PC-9 (cell line): ENCODE measurements at regions not wholly inside any gene's neighbourhood (a gene's known extent, or its start where the extent isn't known, plus 50 kb on each side); places are given as distances from the start of the nearest gene placed in this dataset.

Experiments used
- BruUV-seq: library from RNA; stranded (reverse); fragments of 400-500 nt; replicated peaks from 2 replicates; lab custom pipeline; 2021; lab: Mats Ljungman, UMichigan
- CTCF ChIA-PET: fragments of 300-600 bp; sonication (Branson Sonifier 250); formaldehyde crosslinking; loops from one replicate; lab custom pipeline; 2022; ENCODE audit warnings: antibody characterized with exemption; lab: Charles Lee
- POLR2A ChIA-PET: fragments of 300-600 bp; sonication (Branson Sonifier 250); formaldehyde crosslinking; loops from one replicate; lab custom pipeline; 2022; ENCODE audit warnings: antibody characterized with exemption; ENCODE audit not compliant: unreplicated experiment; lab: Charles Lee
- DNase-seq, 2 experiments: peaks; one replicate each; pipeline versions ENCODE4 v3.0.0 to v3.0.0-alpha.2; 2015 to 2022; ENCODE audit warnings: mixed read lengths in 1 of 2
- H2AFZ ChIP-seq: fragments of 200-600 bp; sonication (generic); 2 replicates; pipeline ENCODE4 v1.8.1; 2017; ENCODE audit warnings: antibody characterized with exemption
- H3F3A ChIP-seq: fragments of 200-600 bp; sonication (generic); 2 replicates; pipeline ENCODE4 v1.8.1; 2017; ENCODE audit warnings: antibody characterized with exemption, mild to moderate bottlenecking, low read depth; ENCODE audit not compliant: insufficient read depth
- H3K27ac ChIP-seq: fragments of 200-600 bp; sonication (generic); 2 replicates; pipeline ENCODE4 v1.6.1; 2016; ENCODE audit warnings: mixed run types
- H3K27me3 ChIP-seq: fragments of 200-600 bp; sonication (generic); 2 replicates; pipeline ENCODE4 v1.6.1; 2016; ENCODE audit warnings: low read depth, mixed run types; ENCODE audit not compliant: insufficient read depth
- H3K36me3 ChIP-seq: fragments of 200-600 bp; sonication (generic); 2 replicates; pipeline ENCODE4 v1.6.1; 2016; ENCODE audit warnings: low read depth, mixed run types
- H3K4me1 ChIP-seq: fragments of 200-600 bp; sonication (generic); replicated peaks from 2 replicates; pipeline ENCODE4 v1.6.1; 2016; ENCODE audit warnings: mixed run types; ENCODE audit not compliant: insufficient read depth
- H3K4me2 ChIP-seq: fragments of 200-600 bp; sonication (generic); 2 replicates; pipeline ENCODE4 v1.6.1; 2017; ENCODE audit warnings: mixed run types
- H3K4me3 ChIP-seq: fragments of 200-600 bp; sonication (generic); 2 replicates; pipeline ENCODE4 v1.6.1; 2016; ENCODE audit warnings: mixed run types
- H3K79me2 ChIP-seq: fragments of 200-600 bp; sonication (generic); 2 replicates; pipeline ENCODE4 v1.6.1; 2017; ENCODE audit warnings: low read depth, mixed run types
- H3K9me2 ChIP-seq: fragments of 200-600 bp; sonication (generic); 2 replicates; pipeline ENCODE4 v1.8.1; 2017; ENCODE audit warnings: mild to moderate bottlenecking; ENCODE audit not compliant: insufficient read depth
- H3K9me3 ChIP-seq: fragments of 200-600 bp; sonication (generic); 2 replicates; pipeline ENCODE4 v1.8.1; 2016; ENCODE audit warnings: low read depth; ENCODE audit not compliant: insufficient read depth
- H4K20me1 ChIP-seq: fragments of 200-600 bp; sonication (generic); 2 replicates; pipeline ENCODE4 v1.8.1; 2017; ENCODE audit not compliant: insufficient read depth
- EZH2 ChIP-seq: fragments of 200-600 bp; sonication (generic); IDR thresholded peaks from 2 replicates; pipeline ENCODE4 v1.8.0; 2017; ENCODE audit warnings: antibody characterized with exemption, low read depth
- intact Hi-C: fragments of 100-400 bp; cut with micrococcal nuclease; formaldehyde crosslinking; loops from one replicate; pipeline ENCODE4 v1.10.0; 2022; ENCODE audit not compliant: unreplicated experiment
- TF ChIP-seq, protein P1 (sequence below): fragments of 200-600 bp; sonication (generic); conservative IDR thresholded peaks from 2 replicates; pipeline ENCODE4 v1.6.1; 2017; ENCODE audit warnings: mixed run types, antibody characterized with exemption, mild to moderate bottlenecking, moderate library complexity

DNA sequence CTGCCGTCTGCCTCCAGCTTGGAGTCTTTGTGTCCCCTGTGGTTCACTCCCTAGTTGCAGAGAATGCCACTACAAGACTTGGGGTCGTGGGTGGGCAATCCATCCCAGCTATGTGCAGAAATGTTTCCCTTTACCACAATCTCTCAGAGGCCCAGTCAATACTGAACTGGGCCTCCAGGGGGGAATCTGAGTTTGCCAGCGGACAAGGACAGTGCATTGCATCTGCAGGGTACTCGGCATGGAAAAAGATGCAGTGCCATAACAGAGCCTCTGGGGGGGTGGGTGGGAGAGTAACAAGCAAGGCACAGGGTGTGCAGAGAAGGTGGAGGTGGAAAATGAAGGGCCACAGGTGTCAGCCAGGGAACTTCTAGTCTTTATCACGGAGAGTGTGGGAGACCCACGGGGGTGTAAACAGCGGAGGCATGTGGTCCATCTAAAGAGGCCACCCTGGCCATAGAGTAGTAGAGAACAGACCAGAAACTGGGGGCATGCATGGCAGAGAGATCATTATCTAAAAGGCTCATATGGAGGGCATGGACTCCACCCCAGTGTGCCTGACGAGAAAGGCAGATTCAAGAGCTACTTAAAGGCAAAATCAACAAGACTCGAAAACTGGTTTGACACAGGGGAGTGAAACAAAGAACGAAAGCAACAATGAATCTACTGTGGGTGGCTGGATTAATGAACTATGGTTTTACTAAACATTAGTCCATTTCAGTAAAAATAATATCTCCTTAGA lies 182.4 kb downstream of the ANXA2 start:
- CTCF ChIA-PET = no interaction called here
- Histone ChIP-seq H4K20me1 (no peaks in the 10 kb centered on the region), H3K27me3 (no peaks in the 10 kb centered on the region), H3K79me2 (no peaks in the 10 kb centered on the region), H3F3A (no peaks in the 10 kb centered on the region), H2AFZ (no peak overlapping the region), H3K4me1 (no peaks in the 10 kb centered on the region), H3K27ac (no peak overlapping the region), H3K36me3 (no peaks in the 10 kb centered on the region), H3K4me2 (no peak overlapping the region), H3K9me2 (no peaks in the 10 kb centered on the region), H3K4me3 (no peak overlapping the region), H3K9me3 (no peaks in the 10 kb centered on the region)
- no peak for DNase-seq
- BruUV-seq = no TSS peak
- intact Hi-C loops = no loop called here
- TF ChIP-seq, protein P1, sequence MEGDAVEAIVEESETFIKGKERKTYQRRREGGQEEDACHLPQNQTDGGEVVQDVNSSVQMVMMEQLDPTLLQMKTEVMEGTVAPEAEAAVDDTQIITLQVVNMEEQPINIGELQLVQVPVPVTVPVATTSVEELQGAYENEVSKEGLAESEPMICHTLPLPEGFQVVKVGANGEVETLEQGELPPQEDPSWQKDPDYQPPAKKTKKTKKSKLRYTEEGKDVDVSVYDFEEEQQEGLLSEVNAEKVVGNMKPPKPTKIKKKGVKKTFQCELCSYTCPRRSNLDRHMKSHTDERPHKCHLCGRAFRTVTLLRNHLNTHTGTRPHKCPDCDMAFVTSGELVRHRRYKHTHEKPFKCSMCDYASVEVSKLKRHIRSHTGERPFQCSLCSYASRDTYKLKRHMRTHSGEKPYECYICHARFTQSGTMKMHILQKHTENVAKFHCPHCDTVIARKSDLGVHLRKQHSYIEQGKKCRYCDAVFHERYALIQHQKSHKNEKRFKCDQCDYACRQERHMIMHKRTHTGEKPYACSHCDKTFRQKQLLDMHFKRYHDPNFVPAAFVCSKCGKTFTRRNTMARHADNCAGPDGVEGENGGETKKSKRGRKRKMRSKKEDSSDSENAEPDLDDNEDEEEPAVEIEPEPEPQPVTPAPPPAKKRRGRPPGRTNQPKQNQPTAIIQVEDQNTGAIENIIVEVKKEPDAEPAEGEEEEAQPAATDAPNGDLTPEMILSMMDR = no peak
- TF ChIP-seq EZH2 = no peak
- POLR2A ChIA-PET = no interaction called here

DNA sequence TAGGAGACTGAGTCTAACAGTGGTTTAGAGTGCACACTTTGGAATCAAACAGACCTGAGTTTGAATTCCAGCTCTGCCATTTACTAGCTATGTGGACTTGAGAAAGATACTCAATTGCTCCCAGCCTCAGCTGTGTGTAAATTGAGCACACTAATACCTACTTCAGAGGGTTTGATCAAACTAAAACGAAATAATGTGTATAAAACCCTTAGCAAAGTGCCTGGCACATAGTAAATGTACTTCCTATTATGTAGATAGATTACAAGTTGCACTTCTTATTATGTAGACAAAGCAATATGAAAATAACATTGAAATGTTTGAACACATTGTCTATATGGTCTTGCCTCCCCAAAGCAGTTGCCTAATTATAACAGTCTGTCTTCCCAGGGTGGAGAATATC lies 180.6 kb downstream of the ANXA2 start:
- ChIA-PET POLR2A (no interaction called here), CTCF (no interaction called here)
- Histone ChIP-seq H3K36me3 (no peaks in the 10 kb centered on the region), H3K27ac (no peak overlapping the region), H3K4me2 (no peak overlapping the region), H2AFZ (no peak overlapping the region), H3K9me2 (no peaks in the 10 kb centered on the region), H3K27me3 (no peaks in the 10 kb centered on the region), H4K20me1 (no peaks in the 10 kb centered on the region), H3K4me1 (no peaks in the 10 kb centered on the region), H3F3A (no peaks in the 10 kb centered on the region), H3K79me2 (no peaks in the 10 kb centered on the region), H3K4me3 (no peak overlapping the region), H3K9me3 (no peaks in the 10 kb centered on the region)
- BruUV-seq = no TSS peak
- DNase-seq = no peak
- TF ChIP-seq EZH2 = no peak
- TF ChIP-seq, protein P1 = no peak
- intact Hi-C loops = no loop called here

- BruUV-seq = no TSS peak
- Histone ChIP-seq H3K9me3 (no peaks in the 10 kb centered on the region), H4K20me1 (no peaks in the 10 kb centered on the region), H3K9me2 (no peaks in the 10 kb centered on the region), H3K4me2 (no peak overlapping the region), H3F3A (no peaks in the 10 kb centered on the region), H3K79me2 (no peaks in the 10 kb centered on the region), H3K4me3 (no peak overlapping the region), H3K27me3 (no peaks in the 10 kb centered on the region), H3K36me3 (no peaks in the 10 kb centered on the region), H2AFZ (no peak overlapping the region), H3K4me1 (no peaks in the 10 kb centered on the region), H3K27ac (no peak overlapping the region)
- intact Hi-C loops = no loop called here
- DNase-seq = no peak
- ChIA-PET CTCF (no interaction called here), POLR2A (no interaction called here)
- no peak for TF ChIP-seq EZH2
- TF ChIP-seq, protein P1 = no peak
Observed at GRCh38 chr15:60218256-60218655, 179.5 kb downstream of the ANXA2 start.
